ENCODE measurements at regions not wholly inside any gene's neighbourhood (a gene's known extent, or its start where the extent isn't known, plus 50 kb on each side); places are given as distances from the start of the nearest gene placed in this dataset.

- Histone ChIP-seq H3K4me2 (0 out of 22 replicates have a peak overlapping the region, but pooled peaks of 1 of the 11 experiments have one; percentile 38), H3K27ac (no peak overlapping the region)
These were observed 79.3 kb upstream of the SEC61G start for GRCh38 chr7:54838175-54838910.

GRCh38 chr7:54839575-54840213 lies 80.7 kb upstream of the SEC61G start:
- H3K9me3 ChIP-seq (replicated peaks in 1 of 11): no peaks in the 10 kb centered on the region
- no peaks in the 10 kb centered on the region for H3K36me3 ChIP-seq
- TF ChIP-seq Cebpa-rat (IDR thresholded peaks at IDR 0.05): no peak
- H3K4me1 ChIP-seq: peaks cover 0 to 9% (median 6%) of the 10 kb centered on the region in 10 experiments; a peak in 6 of 20 replicates
- H3K4me2 ChIP-seq: peak overlapping the region in 1 of 11 experiments; percentile 19; a peak in 2 of 22 replicates
- no peak overlapping the region for H3K9ac ChIP-seq
- no peak overlapping the region for H3K27ac ChIP-seq
- H3K27me3 ChIP-seq: no peaks in the 10 kb centered on the region
- H3K4me3 ChIP-seq: no peak overlapping the region
- H4K20me1 ChIP-seq: no peaks in the 10 kb centered on the region; a peak in 1 of 22 replicates

More at GRCh38 chr7:54838175-54838910, 79.3 kb upstream of the SEC61G start:
- H3K9me3 ChIP-seq (replicated peaks in 1 of 11): peaks cover 0 to 9% (median 0%) of the 10 kb centered on the region in 11 experiments; a peak in 2 of 22 replicates
- peaks cover 0 to 9% (median 6%) of the 10 kb centered on the region in 10 experiments; a peak in 6 of 20 replicates for H3K4me1 ChIP-seq
- H3K27me3 ChIP-seq: no peaks in the 10 kb centered on the region
- no peaks in the 10 kb centered on the region for H3K36me3 ChIP-seq
- TF ChIP-seq Cebpa-rat (IDR thresholded peaks at IDR 0.05): no peak
- H3K4me3 ChIP-seq: no peak overlapping the region
- H4K20me1 ChIP-seq: no peaks in the 10 kb centered on the region; a peak in 1 of 22 replicates
- H3K9ac ChIP-seq: no peak overlapping the region

- no peak overlapping the region for H3K27ac ChIP-seq
- no peak for TF ChIP-seq Cebpa-rat (IDR thresholded peaks at IDR 0.05)
- H3K9me3 ChIP-seq (replicated peaks in 1 of 11): no peaks in the 10 kb centered on the region
- peaks cover 0 to 9% (median 4%) of the 10 kb centered on the region in 10 experiments; a peak in 6 of 20 replicates for H3K4me1 ChIP-seq
- H3K27me3 ChIP-seq: no peaks in the 10 kb centered on the region
- H3K9ac ChIP-seq: no peak overlapping the region
- H4K20me1 ChIP-seq: no peaks in the 10 kb centered on the region
- no peak overlapping the region for H3K4me3 ChIP-seq
- H3K36me3 ChIP-seq: no peaks in the 10 kb centered on the region
- H3K4me2 ChIP-seq: peak overlapping the region in 2 of 11 experiments; percentile 5 to 6; a peak in 3 of 22 replicates
These were observed 83.0 kb upstream of the SEC61G start for GRCh38 chr7:54841772-54842697.

- Histone ChIP-seq H3K9me3 (replicated peaks in 1 of 11) (no peaks in the 10 kb centered on the region), H3K27ac (no peak overlapping the region), H4K20me1 (no peaks in the 10 kb centered on the region), H3K9ac (no peak overlapping the region), H3K4me1 (peaks cover 0 to 9% (median 0%) of the 10 kb centered on the region in 10 experiments; a peak in 5 of 20 replicates), H3K27me3 (no peaks in the 10 kb centered on the region), H3K4me3 (no peak overlapping the region), H3K36me3 (no peaks in the 10 kb centered on the region), H3K4me2 (no peak overlapping the region)
- TF ChIP-seq Cebpa-rat (IDR thresholded peaks at IDR 0.05): no peak
These were observed 84.9 kb upstream of the SEC61G start for GRCh38 chr7:54843841-54844355.

- no peak overlapping the region for H3K9ac ChIP-seq
- peaks cover 0 to 7% (median 0%) of the 10 kb centered on the region in 10 experiments; a peak in 5 of 20 replicates for H3K4me1 ChIP-seq
- H3K4me2 ChIP-seq: no peak overlapping the region
- no peak overlapping the region for H3K4me3 ChIP-seq
- H3K27me3 ChIP-seq: no peaks in the 10 kb centered on the region
- H3K9me3 ChIP-seq (replicated peaks in 1 of 11): peaks cover 0 to 17% (median 0%) of the 10 kb centered on the region in 11 experiments; a peak in 6 of 22 replicates
- no peaks in the 10 kb centered on the region for H4K20me1 ChIP-seq
- no peak overlapping the region for H3K27ac ChIP-seq
- no peak for TF ChIP-seq Cebpa-rat (IDR thresholded peaks at IDR 0.05)
- H3K36me3 ChIP-seq: no peaks in the 10 kb centered on the region
These were observed 87.3 kb upstream of the SEC61G start for GRCh38 chr7:54846273-54846672.

GRCh38 chr7:54847921-54848320 lies 88.9 kb upstream of the SEC61G start:
- no peaks in the 10 kb centered on the region for H3K36me3 ChIP-seq
- no peak overlapping the region for H3K4me2 ChIP-seq
- peaks cover 0 to 17% (median 0%) of the 10 kb centered on the region in 11 experiments; a peak in 6 of 22 replicates for H3K9me3 ChIP-seq (replicated peaks in 1 of 11)
- no peak overlapping the region for H3K4me3 ChIP-seq
- no peaks in the 10 kb centered on the region for H3K4me1 ChIP-seq
- H3K9ac ChIP-seq: no peak overlapping the region
- no peak for TF ChIP-seq Cebpa-rat (IDR thresholded peaks at IDR 0.05)
- H3K27me3 ChIP-seq: no peaks in the 10 kb centered on the region
- no peaks in the 10 kb centered on the region for H4K20me1 ChIP-seq
- H3K27ac ChIP-seq: no peak overlapping the region

GRCh38 chr7:54856856-54857255 lies 97.8 kb upstream of the SEC61G start:
- no peak overlapping the region for H3K27ac ChIP-seq
- H3K9ac ChIP-seq: no peak overlapping the region
- no peak overlapping the region for H3K4me2 ChIP-seq
- peaks cover 0 to 5% (median 0%) of the 10 kb centered on the region in 11 experiments; a peak in 2 of 22 replicates for H3K9me3 ChIP-seq (replicated peaks in 1 of 11)
- H3K27me3 ChIP-seq: no peaks in the 10 kb centered on the region
- no peak overlapping the region for H3K4me3 ChIP-seq
- TF ChIP-seq Cebpa-rat (IDR thresholded peaks at IDR 0.05): no peak
- no peaks in the 10 kb centered on the region for H4K20me1 ChIP-seq
- H3K4me1 ChIP-seq: no peaks in the 10 kb centered on the region
- no peaks in the 10 kb centered on the region for H3K36me3 ChIP-seq

GRCh38 chr7:54857294-54857693 lies 98.3 kb upstream of the SEC61G start:
- Histone ChIP-seq H3K27ac (no peak overlapping the region), H3K36me3 (no peaks in the 10 kb centered on the region), H3K4me2 (no peak overlapping the region), H3K27me3 (no peaks in the 10 kb centered on the region), H3K9ac (no peak overlapping the region), H4K20me1 (no peaks in the 10 kb centered on the region), H3K9me3 (replicated peaks in 1 of 11) (peaks cover 0 to 5% (median 0%) of the 10 kb centered on the region in 11 experiments; a peak in 2 of 22 replicates), H3K4me1 (no peaks in the 10 kb centered on the region), H3K4me3 (no peak overlapping the region)
- TF ChIP-seq Cebpa-rat (IDR thresholded peaks at IDR 0.05): no peak

All from BLaER1 treated with 17β-estradiol and CSF1 and Interleukin-3, amounts not matched to agents 10 nM and 100 nM (cell line).